Liver (tissue), 8 donors: ENCODE measurements at regions not wholly inside any gene's neighbourhood (a gene's known extent, or its start where the extent isn't known, plus 50 kb on each side); places are given as distances from the start of the nearest gene placed in this dataset.

ENCODE experiments used
- DNase-seq: peaks from one replicate; pipeline ENCODE4 v3.0.0-alpha.2; 2017; ENCODE audit warnings: low spot score
- H3K27ac ChIP-seq, 2 donors: one replicate each; pipeline ENCODE4 v1.7.0; 2013; ENCODE audit warnings: inconsistent platforms in 2 of 2, low read length in 2 of 2, control low read depth in 1 of 2, low read depth in 1 of 2, mild to moderate bottlenecking in 1 of 2
- H3K27me3 ChIP-seq, 4 donors: one replicate each; pipeline versions ENCODE4 v1.6.1 to v1.7.0; 2013; ENCODE audit warnings: low read length in 3 of 4, inconsistent platforms in 1 of 4, mild to moderate bottlenecking in 1 of 4, moderate library complexity in 1 of 4; ENCODE audit not compliant: control insufficient read depth in 4 of 4, insufficient read depth in 4 of 4
- H3K36me3 ChIP-seq, 4 donors: one replicate each; pipeline versions ENCODE4 v1.6.1 to v1.7.0; 2013; ENCODE audit warnings: low read length in 3 of 4, mild to moderate bottlenecking in 3 of 4, low read depth in 1 of 4, moderate library complexity in 1 of 4; ENCODE audit not compliant: control insufficient read depth in 4 of 4, insufficient read depth in 3 of 4
- H3K4me1 ChIP-seq, 4 donors: one replicate each; pipeline versions ENCODE4 v1.6.1 to v1.7.0; 2013; ENCODE audit warnings: low read length in 3 of 4, mild to moderate bottlenecking in 3 of 4, moderate library complexity in 1 of 4; ENCODE audit not compliant: control insufficient read depth in 4 of 4, insufficient read depth in 4 of 4
- H3K4me3 ChIP-seq, 3 donors: one replicate each; pipeline versions ENCODE4 v1.6.1 to v1.7.0; 2013; ENCODE audit warnings: low read length in 3 of 3, control low read depth in 1 of 3, low read depth in 1 of 3, mild to moderate bottlenecking in 1 of 3
- H3K9ac ChIP-seq, 2 donors: one replicate each; pipeline ENCODE4 v1.7.0; 2013; ENCODE audit warnings: low read length in 2 of 2, mild to moderate bottlenecking in 2 of 2, moderate library complexity in 2 of 2, control low read depth in 1 of 2, low read depth in 1 of 2
- H3K9me3 ChIP-seq, 4 donors: one replicate each; pipeline versions ENCODE4 v1.6.1 to v1.7.0; 2013; ENCODE audit warnings: low read length in 3 of 4; ENCODE audit not compliant: control insufficient read depth in 4 of 4
- EGR1 ChIP-seq, 2 donors: IDR thresholded peaks; 2 replicates each; pipeline ENCODE4 v1.6.1; 2016 to 2018; ENCODE audit warnings: antibody characterized with exemption in 2 of 2, low read depth in 2 of 2
- FOXA1 ChIP-seq: IDR thresholded peaks from 2 replicates; pipeline ENCODE4 v1.6.1; 2016; ENCODE audit warnings: antibody characterized with exemption
- FOXA2 ChIP-seq: IDR thresholded peaks from 2 replicates; pipeline ENCODE4 v1.6.1; 2016; ENCODE audit warnings: antibody characterized with exemption
- GABPA ChIP-seq, 2 donors: IDR thresholded peaks in 1 of 2; conservative IDR thresholded peaks in 1 of 2; 2 replicates each; pipeline ENCODE4 v1.6.1; 2016; ENCODE audit warnings: antibody characterized with exemption in 2 of 2, mild to moderate bottlenecking in 1 of 2, moderate library complexity in 1 of 2
- HNF4A ChIP-seq, 2 donors: conservative IDR thresholded peaks; 2 replicates each; pipeline ENCODE4 v1.6.1; 2016; ENCODE audit warnings: antibody characterized with exemption in 2 of 2, mild to moderate bottlenecking in 2 of 2
- HNF4G ChIP-seq: IDR thresholded peaks from 2 replicates; pipeline ENCODE4 v1.6.1; 2016; ENCODE audit warnings: antibody characterized with exemption
- JUND ChIP-seq, 2 donors: IDR thresholded peaks; 2 replicates each; pipeline ENCODE4 v1.6.1; 2016; ENCODE audit warnings: antibody characterized with exemption in 2 of 2
- NR2F2 ChIP-seq: IDR thresholded peaks from 2 replicates; pipeline ENCODE4 v1.6.1; 2016; ENCODE audit warnings: antibody characterized with exemption
- RAD21 ChIP-seq, 2 donors: IDR thresholded peaks; 2 replicates each; pipeline ENCODE4 v1.6.1; 2016; ENCODE audit warnings: antibody characterized with exemption in 2 of 2, mild to moderate bottlenecking in 2 of 2
- SP1 ChIP-seq: IDR thresholded peaks from 2 replicates; pipeline ENCODE4 v1.6.1; 2018; ENCODE audit warnings: antibody characterized with exemption, mild to moderate bottlenecking
- TAF1 ChIP-seq: conservative IDR thresholded peaks from 2 replicates; pipeline ENCODE4 v1.6.1; 2016; ENCODE audit warnings: antibody characterized with exemption, mild to moderate bottlenecking
- YY1 ChIP-seq: IDR thresholded peaks from 2 replicates; pipeline ENCODE4 v1.6.1; 2016; ENCODE audit warnings: antibody characterized with exemption, mild to moderate bottlenecking
- WGBS: extraction: QIAGEN DNeasy Blood & Tissue Kit; methylation state at CpG from one replicate; pipeline ENCODE4 v1.1.7; 2013; 5-methylcytosine and 5-hydroxymethylcytosine counted together
- TF ChIP-seq, protein P1 (sequence below): fragments of 150-350 bp; IDR thresholded peaks from 2 replicates; pipeline ENCODE4 v1.5.1; 2017; ENCODE audit warnings: improper control_type of control experiment, low read depth, low read length; ENCODE audit not compliant: missing input control
- TF ChIP-seq, protein P2 (sequence below): IDR thresholded peaks from 2 replicates; pipeline ENCODE4 v1.6.1; 2016; ENCODE audit warnings: antibody characterized with exemption
- TF ChIP-seq, protein P3 (sequence below): IDR thresholded peaks from 2 replicates; pipeline ENCODE4 v1.6.1; 2016; ENCODE audit warnings: antibody characterized with exemption
- TF ChIP-seq, protein P4 (sequence below): IDR thresholded peaks from 2 replicates; pipeline ENCODE4 v1.6.1; 2016; ENCODE audit warnings: antibody characterized with exemption, mild to moderate bottlenecking
- TF ChIP-seq, protein P5 (sequence below): IDR thresholded peaks from 2 replicates; pipeline ENCODE4 v1.6.1; 2016; ENCODE audit warnings: antibody characterized with exemption
- donor health status: healthy.
- donor health status: healthy.
- donor health status: healthy.
- donor health status: healthy.
- donor health status: healthy.

DNA sequence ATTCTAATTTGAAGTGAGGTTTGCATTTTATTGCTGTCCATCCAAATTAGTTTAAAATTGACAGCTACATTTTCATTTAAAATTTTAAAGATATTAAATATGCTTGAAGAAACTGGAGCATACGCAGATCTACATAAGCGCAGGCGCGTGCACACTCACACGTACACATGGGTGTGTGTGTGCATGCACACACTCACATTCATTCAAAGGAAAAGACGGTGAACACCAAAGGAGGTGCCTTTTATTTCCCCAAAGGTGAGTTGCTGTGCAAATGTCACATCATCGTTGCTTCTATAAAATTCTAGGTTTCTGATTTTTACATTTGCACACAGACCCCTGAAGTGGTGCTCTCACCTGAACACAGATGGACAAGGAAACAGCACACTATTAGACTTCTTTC, 194.2 kb downstream of the GRB14 start (continued):
- TF ChIP-seq, protein P1, sequence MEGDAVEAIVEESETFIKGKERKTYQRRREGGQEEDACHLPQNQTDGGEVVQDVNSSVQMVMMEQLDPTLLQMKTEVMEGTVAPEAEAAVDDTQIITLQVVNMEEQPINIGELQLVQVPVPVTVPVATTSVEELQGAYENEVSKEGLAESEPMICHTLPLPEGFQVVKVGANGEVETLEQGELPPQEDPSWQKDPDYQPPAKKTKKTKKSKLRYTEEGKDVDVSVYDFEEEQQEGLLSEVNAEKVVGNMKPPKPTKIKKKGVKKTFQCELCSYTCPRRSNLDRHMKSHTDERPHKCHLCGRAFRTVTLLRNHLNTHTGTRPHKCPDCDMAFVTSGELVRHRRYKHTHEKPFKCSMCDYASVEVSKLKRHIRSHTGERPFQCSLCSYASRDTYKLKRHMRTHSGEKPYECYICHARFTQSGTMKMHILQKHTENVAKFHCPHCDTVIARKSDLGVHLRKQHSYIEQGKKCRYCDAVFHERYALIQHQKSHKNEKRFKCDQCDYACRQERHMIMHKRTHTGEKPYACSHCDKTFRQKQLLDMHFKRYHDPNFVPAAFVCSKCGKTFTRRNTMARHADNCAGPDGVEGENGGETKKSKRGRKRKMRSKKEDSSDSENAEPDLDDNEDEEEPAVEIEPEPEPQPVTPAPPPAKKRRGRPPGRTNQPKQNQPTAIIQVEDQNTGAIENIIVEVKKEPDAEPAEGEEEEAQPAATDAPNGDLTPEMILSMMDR, result no peak
- no peak for TF ChIP-seq SP1
- no peak for TF ChIP-seq HNF4G
- no peak for TF ChIP-seq GABPA (IDR thresholded peaks at IDR 0.05 in 1 of 2, conservative IDR thresholded peaks at IDR 0.05 in 1 of 2)
- no peak for TF ChIP-seq HNF4A (conservative IDR thresholded peaks at IDR 0.05)
- no peak for TF ChIP-seq JUND (IDR thresholded peaks at IDR 0.05)
- TF ChIP-seq TAF1, result no peak
- no peak for TF ChIP-seq NR2F2

DNA sequence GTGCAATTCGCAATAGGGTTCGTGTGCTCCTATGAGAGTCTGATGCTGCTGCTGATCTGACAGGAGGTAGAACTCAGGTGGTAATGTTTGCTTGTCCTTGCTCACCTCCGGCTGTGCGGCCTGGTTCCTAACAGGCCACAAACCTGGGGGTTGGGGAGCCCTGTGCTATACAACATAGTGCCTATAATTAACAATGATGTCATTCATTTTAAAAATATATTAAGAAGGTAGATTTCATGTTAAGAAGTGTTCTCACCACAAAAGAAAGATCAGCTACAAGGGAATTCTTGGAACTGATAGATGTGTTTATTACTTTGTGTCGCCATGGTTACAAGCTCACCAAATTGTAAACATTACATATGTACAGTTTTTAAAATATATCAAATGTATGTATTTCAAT, 200.5 kb downstream of the GRB14 start:
- DNase-seq, result no peak
- no peaks in the 10 kb centered on the region for H3K9me3 ChIP-seq
- no peak overlapping the region for H3K27ac ChIP-seq
- WGBS, result 89% methylated on average over 5 of the region's 5 CpGs
- no peak overlapping the region for H3K9ac ChIP-seq
- TF ChIP-seq, protein P2, sequence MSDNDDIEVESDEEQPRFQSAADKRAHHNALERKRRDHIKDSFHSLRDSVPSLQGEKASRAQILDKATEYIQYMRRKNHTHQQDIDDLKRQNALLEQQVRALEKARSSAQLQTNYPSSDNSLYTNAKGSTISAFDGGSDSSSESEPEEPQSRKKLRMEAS, result no peak
- no peak for TF ChIP-seq FOXA2
- TF ChIP-seq, protein P3, sequence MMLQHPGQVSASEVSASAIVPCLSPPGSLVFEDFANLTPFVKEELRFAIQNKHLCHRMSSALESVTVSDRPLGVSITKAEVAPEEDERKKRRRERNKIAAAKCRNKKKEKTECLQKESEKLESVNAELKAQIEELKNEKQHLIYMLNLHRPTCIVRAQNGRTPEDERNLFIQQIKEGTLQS, result no peak
- TF ChIP-seq JUND (IDR thresholded peaks at IDR 0.05), result no peak
- TF ChIP-seq, protein P1, result no peak
- TF ChIP-seq, protein P4, sequence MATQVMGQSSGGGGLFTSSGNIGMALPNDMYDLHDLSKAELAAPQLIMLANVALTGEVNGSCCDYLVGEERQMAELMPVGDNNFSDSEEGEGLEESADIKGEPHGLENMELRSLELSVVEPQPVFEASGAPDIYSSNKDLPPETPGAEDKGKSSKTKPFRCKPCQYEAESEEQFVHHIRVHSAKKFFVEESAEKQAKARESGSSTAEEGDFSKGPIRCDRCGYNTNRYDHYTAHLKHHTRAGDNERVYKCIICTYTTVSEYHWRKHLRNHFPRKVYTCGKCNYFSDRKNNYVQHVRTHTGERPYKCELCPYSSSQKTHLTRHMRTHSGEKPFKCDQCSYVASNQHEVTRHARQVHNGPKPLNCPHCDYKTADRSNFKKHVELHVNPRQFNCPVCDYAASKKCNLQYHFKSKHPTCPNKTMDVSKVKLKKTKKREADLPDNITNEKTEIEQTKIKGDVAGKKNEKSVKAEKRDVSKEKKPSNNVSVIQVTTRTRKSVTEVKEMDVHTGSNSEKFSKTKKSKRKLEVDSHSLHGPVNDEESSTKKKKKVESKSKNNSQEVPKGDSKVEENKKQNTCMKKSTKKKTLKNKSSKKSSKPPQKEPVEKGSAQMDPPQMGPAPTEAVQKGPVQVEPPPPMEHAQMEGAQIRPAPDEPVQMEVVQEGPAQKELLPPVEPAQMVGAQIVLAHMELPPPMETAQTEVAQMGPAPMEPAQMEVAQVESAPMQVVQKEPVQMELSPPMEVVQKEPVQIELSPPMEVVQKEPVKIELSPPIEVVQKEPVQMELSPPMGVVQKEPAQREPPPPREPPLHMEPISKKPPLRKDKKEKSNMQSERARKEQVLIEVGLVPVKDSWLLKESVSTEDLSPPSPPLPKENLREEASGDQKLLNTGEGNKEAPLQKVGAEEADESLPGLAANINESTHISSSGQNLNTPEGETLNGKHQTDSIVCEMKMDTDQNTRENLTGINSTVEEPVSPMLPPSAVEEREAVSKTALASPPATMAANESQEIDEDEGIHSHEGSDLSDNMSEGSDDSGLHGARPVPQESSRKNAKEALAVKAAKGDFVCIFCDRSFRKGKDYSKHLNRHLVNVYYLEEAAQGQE, result no peak
- no peak for TF ChIP-seq SP1
- TF ChIP-seq FOXA1, result no peak
- TF ChIP-seq HNF4A (conservative IDR thresholded peaks at IDR 0.05), result no peak
- TF ChIP-seq, protein P5, sequence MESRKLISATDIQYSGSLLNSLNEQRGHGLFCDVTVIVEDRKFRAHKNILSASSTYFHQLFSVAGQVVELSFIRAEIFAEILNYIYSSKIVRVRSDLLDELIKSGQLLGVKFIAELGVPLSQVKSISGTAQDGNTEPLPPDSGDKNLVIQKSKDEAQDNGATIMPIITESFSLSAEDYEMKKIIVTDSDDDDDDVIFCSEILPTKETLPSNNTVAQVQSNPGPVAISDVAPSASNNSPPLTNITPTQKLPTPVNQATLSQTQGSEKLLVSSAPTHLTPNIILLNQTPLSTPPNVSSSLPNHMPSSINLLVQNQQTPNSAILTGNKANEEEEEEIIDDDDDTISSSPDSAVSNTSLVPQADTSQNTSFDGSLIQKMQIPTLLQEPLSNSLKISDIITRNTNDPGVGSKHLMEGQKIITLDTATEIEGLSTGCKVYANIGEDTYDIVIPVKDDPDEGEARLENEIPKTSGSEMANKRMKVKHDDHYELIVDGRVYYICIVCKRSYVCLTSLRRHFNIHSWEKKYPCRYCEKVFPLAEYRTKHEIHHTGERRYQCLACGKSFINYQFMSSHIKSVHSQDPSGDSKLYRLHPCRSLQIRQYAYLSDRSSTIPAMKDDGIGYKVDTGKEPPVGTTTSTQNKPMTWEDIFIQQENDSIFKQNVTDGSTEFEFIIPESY, result no peak
- no peak for TF ChIP-seq RAD21 (IDR thresholded peaks at IDR 0.05)
- no peak for TF ChIP-seq YY1
- no peak for TF ChIP-seq NR2F2
- TF ChIP-seq TAF1, result no peak
- no peak for TF ChIP-seq EGR1 (IDR thresholded peaks at IDR 0.05; ENCODE audit: low read depth in 2 of 2)
- H3K36me3 ChIP-seq, result no peaks in the 10 kb centered on the region
- H3K4me3 ChIP-seq, result no peak overlapping the region
- no peaks in the 10 kb centered on the region for H3K4me1 ChIP-seq
- peaks cover 0 to 6% (median 0%) of the 10 kb centered on the region in 4 donors for H3K27me3 ChIP-seq
